Nephron progenitor cell (in vitro differentiated cells): ENCODE measurements at regions not wholly inside any gene's neighbourhood (a gene's known extent, or its start where the extent isn't known, plus 50 kb on each side); places are given as distances from the start of the nearest gene placed in this dataset.

Experiments
- DNase-seq: peaks from one replicate; pipeline ENCODE4 v3.0.0; 2021
- H3K27ac Mint-ChIP-seq: 2 replicates; pipeline ENCODE4 v1.8.0; 2021; ENCODE audit warnings: mild to moderate bottlenecking, moderate library complexity, mixed read lengths
- H3K27me3 Mint-ChIP-seq: 2 replicates; pipeline ENCODE4 v1.8.0; 2021; ENCODE audit warnings: mild to moderate bottlenecking, low read depth, mixed read lengths; ENCODE audit not compliant: poor library complexity
- H3K36me3 Mint-ChIP-seq: 2 replicates; pipeline ENCODE4 v1.8.0; 2021; ENCODE audit warnings: low read depth, mixed read lengths
- H3K4me1 Mint-ChIP-seq: 2 replicates; pipeline ENCODE4 v1.8.0; 2021; ENCODE audit warnings: mixed read lengths
- H3K4me3 Mint-ChIP-seq: 2 replicates; pipeline ENCODE4 v1.8.0; 2021; ENCODE audit warnings: mild to moderate bottlenecking, moderate library complexity, mixed read lengths
- H3K9me3 Mint-ChIP-seq: 2 replicates; pipeline ENCODE4 v1.8.0; 2021; ENCODE audit warnings: mild to moderate bottlenecking, moderate library complexity, mixed read lengths
- CTCF ChIP-seq: fragments of 200-600 bp; sonication (generic); IDR thresholded peaks from 2 replicates; pipeline ENCODE4 v1.5.0; 2021; ENCODE audit warnings: antibody characterized with exemption

- Mint-ChIP-seq H3K4me3 (no peak overlapping the region), H3K36me3 (no peaks in the 10 kb centered on the region), H3K27me3 (peaks cover 6% of the 10 kb centered on the region), H3K4me1 (peaks cover 17% of the 10 kb centered on the region), H3K27ac (no peak overlapping the region), H3K9me3 (peaks cover 15% of the 10 kb centered on the region)
- DNase-seq, result no peak
- TF ChIP-seq CTCF, result no peak
Measured at GRCh38 chr5:68946728-68947127, 147.1 kb upstream of the SLC30A5 start.

GRCh38 chr5:68947986-68948385 lies 145.8 kb upstream of the SLC30A5 start:
- no peak for TF ChIP-seq CTCF
- Mint-ChIP-seq H3K27me3 (peaks cover 3% of the 10 kb centered on the region), H3K36me3 (no peaks in the 10 kb centered on the region), H3K27ac (no peak overlapping the region), H3K4me3 (no peak overlapping the region), H3K4me1 (peaks cover 17% of the 10 kb centered on the region), H3K9me3 (peaks cover 5% of the 10 kb centered on the region)
- no peak for DNase-seq

- Mint-ChIP-seq H3K4me3 (no peak overlapping the region), H3K27ac (no peak overlapping the region), H3K9me3 (no peaks in the 10 kb centered on the region), H3K4me1 (peaks cover 30% of the 10 kb centered on the region), H3K27me3 (peaks cover 3% of the 10 kb centered on the region), H3K36me3 (no peaks in the 10 kb centered on the region)
- no peak for TF ChIP-seq CTCF
- no peak for DNase-seq
Measured at GRCh38 chr5:68949256-68949655, 144.6 kb upstream of the SLC30A5 start.

GRCh38 chr5:68949711-68950110 lies 144.1 kb upstream of the SLC30A5 start:
- Mint-ChIP-seq H3K4me1 (peaks cover 30% of the 10 kb centered on the region), H3K9me3 (no peaks in the 10 kb centered on the region), H3K27ac (no peak overlapping the region), H3K4me3 (no peak overlapping the region), H3K27me3 (peaks cover 3% of the 10 kb centered on the region), H3K36me3 (no peaks in the 10 kb centered on the region)
- TF ChIP-seq CTCF, result no peak
- DNase-seq, result no peak

GRCh38 chr5:68950125-68950524 lies 143.7 kb upstream of the SLC30A5 start:
- H3K9me3 Mint-ChIP-seq, result no peaks in the 10 kb centered on the region
- H3K36me3 Mint-ChIP-seq, result no peaks in the 10 kb centered on the region
- DNase-seq, result no peak
- H3K27ac Mint-ChIP-seq, result peak overlapping the region; percentile 27
- TF ChIP-seq CTCF, result no peak
- no peak overlapping the region for H3K4me3 Mint-ChIP-seq
- H3K27me3 Mint-ChIP-seq, result peaks cover 3% of the 10 kb centered on the region
- peaks cover 30% of the 10 kb centered on the region for H3K4me1 Mint-ChIP-seq

GRCh38 chr5:68950930-68951329 lies 142.9 kb upstream of the SLC30A5 start:
- no peak for TF ChIP-seq CTCF
- no peaks in the 10 kb centered on the region for H3K9me3 Mint-ChIP-seq
- peaks cover 30% of the 10 kb centered on the region for H3K4me1 Mint-ChIP-seq
- no peak overlapping the region for H3K27ac Mint-ChIP-seq
- H3K4me3 Mint-ChIP-seq, result no peak overlapping the region
- no peak for DNase-seq
- H3K27me3 Mint-ChIP-seq, result peaks cover 3% of the 10 kb centered on the region
- H3K36me3 Mint-ChIP-seq, result no peaks in the 10 kb centered on the region
